Activated naive CD8-positive, alpha-beta T cell treated with anti-CD3 and anti-CD28 coated beads, Interleukin-2, amount 10 ng/mL, durations not matched to agents 7 days and 5 days (primary cell): ENCODE measurements at regions not wholly inside any gene's neighbourhood (a gene's known extent, or its start where the extent isn't known, plus 50 kb on each side); places are given as distances from the start of the nearest gene placed in this dataset.

ENCODE experiments used
- ATAC-seq: fragments of 150-1000 bp; cut with Tn5 transposase; one replicate; pipeline ENCODE4 v1.10.0; 2021; ENCODE audit warnings: low read depth, moderate library complexity
- POLR2A ChIA-PET: fragments of 350-600 bp; sonication (Branson Sonifier 250); formaldehyde crosslinking; loops from one replicate; lab custom pipeline; 2021; ENCODE audit warnings: antibody characterized with exemption; lab: Charles Lee
- DNase-seq: peaks from one replicate; pipeline ENCODE4 v3.0.0; 2021
- H3K27ac Mint-ChIP-seq: one replicate; pipeline ENCODE4 v1.8.0; 2022; ENCODE audit warnings: mild to moderate bottlenecking, mixed read lengths
- H3K27me3 Mint-ChIP-seq: one replicate; pipeline ENCODE4 v1.8.0; 2022; ENCODE audit warnings: mild to moderate bottlenecking, moderate library complexity, mixed read lengths
- H3K36me3 Mint-ChIP-seq: one replicate; pipeline ENCODE4 v1.8.0; 2021; ENCODE audit warnings: mild to moderate bottlenecking, mixed read lengths
- H3K4me1 Mint-ChIP-seq: one replicate; pipeline ENCODE4 v1.8.0; 2021; ENCODE audit warnings: mixed read lengths
- H3K4me3 Mint-ChIP-seq: one replicate; pipeline ENCODE4 v1.8.0; 2022; ENCODE audit warnings: mild to moderate bottlenecking, moderate library complexity, mixed read lengths
- H3K9me3 Mint-ChIP-seq: one replicate; pipeline ENCODE4 v1.8.0; 2021; ENCODE audit warnings: mixed read lengths

DNA sequence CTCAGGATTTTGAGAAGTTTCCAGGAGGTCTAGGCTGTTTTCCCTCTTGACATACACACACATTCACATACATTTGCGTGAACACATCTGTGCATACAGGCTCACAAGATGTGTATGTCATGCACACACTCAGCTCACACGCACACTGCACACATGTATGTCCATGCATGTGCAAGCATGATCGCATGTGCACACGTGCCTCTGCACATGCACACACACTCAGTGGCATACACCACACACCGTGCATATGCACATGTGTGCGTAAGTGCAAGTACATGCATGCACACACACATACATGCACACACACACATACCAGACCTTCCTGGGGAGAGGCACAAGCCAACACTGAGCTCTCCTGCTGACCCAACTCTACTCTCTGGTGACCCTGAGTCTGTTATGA, 171.4 kb downstream of the RBFOX3 start:
- H3K4me3 Mint-ChIP-seq = no peak overlapping the region
- POLR2A ChIA-PET = no interaction called here
- no peaks in the 10 kb centered on the region for H3K9me3 Mint-ChIP-seq
- H3K27me3 Mint-ChIP-seq = no peaks in the 10 kb centered on the region
- H3K36me3 Mint-ChIP-seq = no peaks in the 10 kb centered on the region
- ATAC-seq = no peak
- no peak overlapping the region for H3K27ac Mint-ChIP-seq
- H3K4me1 Mint-ChIP-seq = no peaks in the 10 kb centered on the region
- DNase-seq = no peak

DNA sequence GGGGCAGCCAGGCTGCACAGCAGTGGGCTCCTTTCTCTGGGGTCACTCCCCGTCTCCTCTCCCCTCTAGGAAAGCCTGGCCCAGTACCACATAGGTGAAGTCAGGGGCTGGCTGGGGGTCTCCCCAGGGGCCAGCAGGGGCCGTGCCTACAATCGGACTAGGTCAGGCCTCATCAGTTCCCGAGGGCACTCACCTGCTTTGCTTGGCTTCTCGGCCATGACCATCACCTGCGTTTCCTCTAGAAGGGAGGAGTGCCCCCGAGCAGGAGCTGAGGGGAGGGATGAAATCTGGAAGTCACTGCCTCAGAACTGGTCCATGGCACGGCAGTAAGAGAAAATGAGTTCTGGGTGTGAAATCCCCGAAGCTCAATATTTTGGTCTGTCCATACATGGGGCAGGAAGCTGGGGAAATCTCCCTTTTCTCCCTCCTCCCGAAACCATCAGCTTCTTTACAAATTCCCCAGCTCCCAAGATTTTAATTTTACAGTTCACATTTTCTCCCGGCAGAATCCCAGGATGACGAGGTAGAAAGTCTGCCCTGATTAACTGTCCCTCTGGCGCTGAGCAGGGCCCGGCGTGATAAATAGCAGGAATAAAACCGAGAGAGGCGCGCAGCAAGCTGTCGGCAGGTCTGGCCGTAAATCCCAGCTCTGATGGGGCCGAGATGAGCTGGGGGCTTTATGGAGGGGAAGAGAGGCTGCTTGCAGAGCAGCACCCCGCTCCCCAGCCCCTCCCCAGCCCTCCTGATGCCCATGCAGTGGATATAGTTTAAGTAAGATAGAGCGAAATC, 172.1 kb downstream of the RBFOX3 start:
- Mint-ChIP-seq H3K36me3 (no peaks in the 10 kb centered on the region), H3K27me3 (peaks cover 2% of the 10 kb centered on the region), H3K4me3 (no peak overlapping the region), H3K4me1 (no peaks in the 10 kb centered on the region), H3K27ac (no peak overlapping the region), H3K9me3 (no peaks in the 10 kb centered on the region)
- ATAC-seq = no peak
- POLR2A ChIA-PET = no interaction called here
- no peak for DNase-seq

DNA sequence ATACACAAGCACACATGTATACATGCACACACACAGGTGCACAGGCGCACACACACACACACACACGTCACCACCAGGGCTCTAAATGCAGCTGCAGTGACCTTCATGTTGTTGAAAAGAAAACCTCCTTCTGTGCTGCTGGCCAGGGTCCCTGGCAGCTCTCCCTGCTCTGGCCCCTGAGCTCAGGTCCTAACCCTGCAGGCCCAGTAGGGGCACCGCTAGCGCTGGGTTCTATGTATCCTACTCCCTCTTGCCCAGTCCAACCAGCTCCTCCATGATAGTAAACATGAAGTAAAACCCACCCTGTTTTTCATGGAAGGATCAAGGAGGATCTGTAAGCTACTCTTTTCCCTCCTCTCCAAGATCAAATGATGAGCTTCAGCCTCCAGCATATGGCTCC, 172.8 kb downstream of the RBFOX3 start:
- no peak overlapping the region for H3K4me3 Mint-ChIP-seq
- H3K36me3 Mint-ChIP-seq = no peaks in the 10 kb centered on the region
- H3K27me3 Mint-ChIP-seq = peaks cover 2% of the 10 kb centered on the region
- H3K9me3 Mint-ChIP-seq = no peaks in the 10 kb centered on the region
- H3K4me1 Mint-ChIP-seq = no peaks in the 10 kb centered on the region
- POLR2A ChIA-PET = no interaction called here
- ATAC-seq = no peak
- no peak overlapping the region for H3K27ac Mint-ChIP-seq
- DNase-seq = no peak

DNA sequence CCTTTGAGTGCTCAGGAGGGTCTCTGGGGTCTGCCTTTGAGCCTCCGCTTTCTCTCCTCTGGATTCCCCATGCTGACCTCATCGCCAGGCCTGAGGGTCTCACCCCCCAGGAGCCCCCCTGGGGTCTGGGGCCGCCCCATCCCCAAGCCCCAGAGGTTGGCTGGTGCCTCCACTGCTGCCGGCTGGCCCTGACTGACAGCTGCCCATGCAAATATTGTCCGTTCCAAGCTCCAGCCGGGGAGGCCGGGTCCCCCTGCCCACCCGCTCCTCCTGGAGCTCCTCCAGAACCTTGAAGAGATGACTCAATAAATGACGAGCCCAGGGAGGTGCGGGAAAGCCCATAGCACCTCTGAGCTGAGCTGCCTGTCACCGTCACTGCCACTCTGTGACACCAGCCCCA, 173.8 kb downstream of the RBFOX3 start:
- DNase-seq = no peak
- Mint-ChIP-seq H3K27ac (no peak overlapping the region), H3K9me3 (no peaks in the 10 kb centered on the region), H3K27me3 (peaks cover 2% of the 10 kb centered on the region), H3K4me1 (no peaks in the 10 kb centered on the region), H3K36me3 (no peaks in the 10 kb centered on the region), H3K4me3 (no peak overlapping the region)
- ATAC-seq = no peak
- POLR2A ChIA-PET = no interaction called here

DNA sequence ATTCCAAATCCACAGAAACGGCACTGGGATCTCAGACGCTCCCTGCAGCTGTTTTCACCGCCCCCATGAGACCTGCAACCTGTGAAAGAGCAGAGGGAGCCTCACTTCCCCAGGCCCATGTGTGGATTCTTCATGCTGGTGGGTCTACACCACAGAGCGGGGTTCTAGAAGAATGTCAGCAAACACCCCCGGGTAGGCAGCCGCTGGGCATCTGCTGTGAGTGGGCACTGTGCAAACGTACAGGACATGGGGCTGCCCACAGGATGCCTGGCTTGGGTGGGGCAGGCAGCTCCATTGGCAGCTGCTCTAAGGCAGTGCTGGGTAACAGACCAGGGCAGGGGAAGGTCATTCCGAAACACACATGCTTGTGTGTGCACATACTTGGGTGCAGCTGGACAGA, 174.9 kb downstream of the RBFOX3 start:
- ATAC-seq (no peak), DNase-seq (no peak)
- no peak overlapping the region for H3K4me3 Mint-ChIP-seq
- no peaks in the 10 kb centered on the region for H3K4me1 Mint-ChIP-seq
- no peak overlapping the region for H3K27ac Mint-ChIP-seq
- no peaks in the 10 kb centered on the region for H3K36me3 Mint-ChIP-seq
- POLR2A ChIA-PET = no interaction called here
- peaks cover 2% of the 10 kb centered on the region for H3K27me3 Mint-ChIP-seq
- H3K9me3 Mint-ChIP-seq = no peaks in the 10 kb centered on the region

DNA sequence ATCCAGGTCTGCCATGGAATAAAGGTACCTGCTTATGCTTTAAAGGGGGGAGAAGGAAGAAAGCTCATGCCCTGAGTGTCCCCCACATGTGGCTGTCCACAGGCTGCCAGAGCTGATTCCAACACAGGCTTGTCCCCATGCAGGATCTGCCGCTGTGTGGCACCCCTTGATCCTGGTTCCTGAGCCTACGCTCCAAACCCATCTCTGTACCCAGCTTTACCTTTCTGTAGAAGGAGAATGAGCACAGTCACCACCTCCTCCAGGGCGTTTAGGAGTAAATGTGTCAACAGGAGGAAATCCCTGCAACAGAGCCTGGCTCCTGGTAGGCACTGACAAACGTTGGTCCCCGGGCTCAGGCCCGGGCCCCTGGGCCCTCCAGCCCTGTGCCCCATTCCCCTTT, 175.6 kb downstream of the RBFOX3 start:
- ATAC-seq = no peak
- Mint-ChIP-seq H3K9me3 (no peaks in the 10 kb centered on the region), H3K4me1 (no peaks in the 10 kb centered on the region), H3K36me3 (no peaks in the 10 kb centered on the region), H3K27me3 (peaks cover 4% of the 10 kb centered on the region), H3K27ac (no peak overlapping the region), H3K4me3 (no peak overlapping the region)
- DNase-seq = no peak
- POLR2A ChIA-PET = no interaction called here

DNA sequence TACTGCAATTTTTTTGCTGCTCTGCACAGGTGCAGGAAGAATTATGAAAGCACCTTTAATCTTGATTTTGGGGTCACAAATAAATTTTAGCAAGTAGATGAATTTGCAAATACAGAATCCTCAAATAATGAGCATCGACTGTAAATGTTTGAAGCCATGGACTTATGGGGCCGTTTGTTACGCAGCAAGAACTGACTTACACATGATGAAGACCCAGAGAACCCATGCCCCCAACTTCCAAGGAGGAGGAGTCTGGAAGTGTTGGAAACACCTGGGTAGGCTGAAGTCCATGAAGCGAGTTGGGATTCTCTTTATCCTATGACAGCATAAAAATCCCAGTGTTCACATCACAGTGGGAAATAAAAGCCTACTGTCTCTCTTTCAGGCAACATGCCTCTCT, 176.6 kb downstream of the RBFOX3 start:
- H3K36me3 Mint-ChIP-seq = no peaks in the 10 kb centered on the region

DNA sequence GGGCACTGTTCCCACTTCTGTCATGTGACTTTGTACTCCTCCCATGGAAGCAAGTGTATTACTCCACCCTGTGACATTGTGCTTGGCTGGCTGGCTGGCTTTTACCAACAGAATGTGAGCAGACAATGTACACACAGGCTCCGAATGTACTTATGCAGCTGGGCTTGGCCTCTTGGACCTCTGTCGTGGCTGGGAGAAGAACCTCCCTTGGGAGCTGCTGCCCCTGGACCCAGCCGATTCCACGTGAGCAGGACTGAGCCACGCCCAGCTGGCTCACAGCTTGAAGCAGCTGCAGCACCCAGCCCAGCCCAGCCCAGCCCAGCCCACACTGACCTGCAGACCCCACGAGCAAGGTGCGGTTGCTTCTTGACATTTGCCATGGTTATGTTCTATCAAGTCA, 177.5 kb downstream of the RBFOX3 start:
- H3K4me1 Mint-ChIP-seq = no peaks in the 10 kb centered on the region
- no peak overlapping the region for H3K4me3 Mint-ChIP-seq
- no peaks in the 10 kb centered on the region for H3K9me3 Mint-ChIP-seq
- no peaks in the 10 kb centered on the region for H3K36me3 Mint-ChIP-seq
- no peak for DNase-seq
- H3K27ac Mint-ChIP-seq = no peak overlapping the region
- ATAC-seq = no peak
- POLR2A ChIA-PET = no interaction called here
- peaks cover 4% of the 10 kb centered on the region for H3K27me3 Mint-ChIP-seq

More for the DNA sequence above, 176.6 kb downstream of the RBFOX3 start:
- Mint-ChIP-seq H3K4me3 (no peak overlapping the region), H3K27me3 (peaks cover 4% of the 10 kb centered on the region), H3K4me1 (no peaks in the 10 kb centered on the region), H3K27ac (no peak overlapping the region), H3K9me3 (no peaks in the 10 kb centered on the region)
- no peak for DNase-seq
- POLR2A ChIA-PET = no interaction called here
- no peak for ATAC-seq

DNA sequence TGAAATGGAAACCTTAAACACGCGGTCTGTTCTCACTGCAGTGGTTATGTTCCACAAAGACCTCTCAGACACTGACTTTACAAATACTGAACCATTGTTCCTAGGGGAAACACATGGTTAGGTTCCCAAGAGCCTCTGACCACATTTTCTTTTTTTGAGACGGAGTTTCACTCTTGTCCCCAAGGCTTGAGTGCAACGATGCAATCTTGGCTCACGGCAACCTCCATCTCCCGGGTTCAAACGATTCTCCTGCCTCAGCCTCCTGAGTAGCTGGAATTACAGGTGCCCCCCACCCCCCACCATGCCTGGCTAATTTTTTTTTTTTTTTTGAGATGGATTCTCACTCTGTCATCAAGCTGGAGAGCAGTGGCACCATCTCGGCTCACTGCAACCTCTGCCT, 179.7 kb downstream of the RBFOX3 start:
- Mint-ChIP-seq H3K4me1 (no peaks in the 10 kb centered on the region), H3K36me3 (no peaks in the 10 kb centered on the region), H3K4me3 (no peak overlapping the region), H3K27me3 (peaks cover 4% of the 10 kb centered on the region), H3K27ac (no peak overlapping the region), H3K9me3 (no peaks in the 10 kb centered on the region)
- POLR2A ChIA-PET = no interaction called here
- DNase-seq (no peak), ATAC-seq (no peak)

DNA sequence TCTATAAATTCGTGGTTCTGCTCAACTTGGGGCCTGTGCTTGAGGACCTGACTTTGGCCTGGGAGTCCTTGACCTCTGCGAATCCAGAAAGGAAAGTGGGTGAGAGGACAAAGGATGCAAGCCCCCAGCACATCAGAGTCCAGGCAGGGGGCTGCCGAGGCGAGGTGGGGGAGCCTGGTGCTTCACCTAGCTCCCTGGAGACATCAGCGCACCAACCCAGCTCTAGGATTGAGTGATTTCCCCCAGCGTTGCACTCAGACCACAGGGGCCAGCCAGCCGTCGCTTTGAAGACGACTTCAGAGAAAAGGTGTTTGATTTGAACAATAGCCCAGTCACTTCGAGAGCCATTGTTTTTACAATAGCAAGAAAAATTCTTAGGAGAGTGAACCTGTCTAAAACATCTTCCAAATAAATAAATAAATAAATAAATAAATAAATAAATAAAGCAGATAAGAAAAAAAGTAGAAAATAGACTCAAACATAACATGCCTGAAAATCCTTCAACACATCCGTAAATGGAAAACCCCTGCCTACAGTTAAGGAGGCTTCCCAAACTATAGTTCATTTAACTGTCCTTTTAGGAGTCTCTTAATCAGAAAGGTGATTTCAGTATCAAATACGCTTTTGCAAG, 180.9 kb downstream of the RBFOX3 start:
- H3K9me3 Mint-ChIP-seq = no peaks in the 10 kb centered on the region
- no peak overlapping the region for H3K27ac Mint-ChIP-seq
- DNase-seq (no peak), ATAC-seq (no peak)
- no peaks in the 10 kb centered on the region for H3K36me3 Mint-ChIP-seq
- peaks cover 4% of the 10 kb centered on the region for H3K27me3 Mint-ChIP-seq
- POLR2A ChIA-PET = no interaction called here
- no peak overlapping the region for H3K4me3 Mint-ChIP-seq
- no peaks in the 10 kb centered on the region for H3K4me1 Mint-ChIP-seq

DNA sequence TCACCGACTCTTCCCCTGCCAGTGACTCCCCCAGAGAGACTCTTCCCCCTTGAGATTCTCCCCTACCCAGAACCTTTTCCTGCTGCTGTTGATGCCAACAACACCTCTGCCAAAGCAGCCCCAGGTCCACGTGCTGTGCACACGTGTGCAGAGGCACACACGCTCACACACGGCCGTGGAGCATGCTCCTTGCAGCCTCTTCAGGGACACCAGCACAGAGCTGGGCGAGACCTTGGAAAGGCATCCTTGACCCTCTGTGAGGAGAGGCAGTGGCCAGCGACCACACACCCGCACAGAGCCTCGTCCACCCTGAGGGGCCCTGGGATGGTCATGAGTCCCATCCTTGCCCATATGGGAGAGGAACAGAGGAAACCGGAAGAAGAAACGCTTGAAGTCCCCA, 181.9 kb downstream of the RBFOX3 start:
- ATAC-seq (no peak), DNase-seq (no peak)
- H3K27ac Mint-ChIP-seq = no peak overlapping the region
- no peaks in the 10 kb centered on the region for H3K36me3 Mint-ChIP-seq
- H3K4me3 Mint-ChIP-seq = no peak overlapping the region
- H3K4me1 Mint-ChIP-seq = no peaks in the 10 kb centered on the region
- POLR2A ChIA-PET = no interaction called here
- H3K9me3 Mint-ChIP-seq = no peaks in the 10 kb centered on the region
- peaks cover 4% of the 10 kb centered on the region for H3K27me3 Mint-ChIP-seq

DNA sequence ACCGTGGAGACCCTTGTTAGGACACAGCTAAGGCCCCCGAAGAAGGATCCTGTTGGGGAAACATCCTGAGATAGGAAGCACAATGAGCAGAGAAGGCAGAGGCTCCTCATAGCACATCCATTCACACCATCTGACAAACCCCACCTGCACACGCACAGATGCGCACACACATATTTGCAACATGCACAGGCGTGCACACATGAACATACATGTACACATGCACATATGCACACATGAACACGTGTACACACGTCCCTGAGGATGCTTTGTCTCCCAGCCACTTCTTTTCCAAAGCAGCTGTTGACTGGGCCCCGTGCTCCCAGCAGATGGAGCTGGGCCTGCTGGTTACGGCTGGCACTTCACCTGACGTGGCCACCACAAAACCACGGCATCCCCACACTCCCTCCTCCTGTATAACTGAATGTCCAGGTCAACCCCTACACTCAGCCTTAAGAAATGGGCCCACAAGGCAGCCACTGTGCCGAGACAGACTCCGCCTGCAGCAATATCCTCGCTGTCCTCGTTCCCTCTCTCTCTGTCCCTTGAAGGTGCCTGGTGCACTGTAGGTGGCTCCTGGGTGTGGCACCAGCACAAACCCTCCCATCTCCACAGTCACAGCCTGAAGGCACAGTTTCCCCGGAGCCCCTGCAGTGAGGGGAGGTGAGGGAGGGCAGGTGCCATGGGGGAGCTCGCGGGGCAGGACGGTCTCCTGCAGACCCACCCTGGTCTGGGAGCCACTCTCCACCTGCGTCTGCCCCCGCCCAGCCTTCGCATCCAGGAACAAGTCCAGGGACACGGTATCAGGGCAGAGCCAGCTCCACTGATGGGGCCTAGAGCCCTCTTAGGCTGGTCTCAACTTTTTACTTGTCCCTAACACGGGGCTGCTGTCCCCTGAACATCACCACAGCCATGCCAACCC, 183.0 kb downstream of the RBFOX3 start:
- no peak for DNase-seq
- Mint-ChIP-seq H3K36me3 (no peaks in the 10 kb centered on the region), H3K9me3 (no peaks in the 10 kb centered on the region), H3K4me3 (no peak overlapping the region), H3K27ac (no peak overlapping the region), H3K4me1 (no peaks in the 10 kb centered on the region), H3K27me3 (peaks cover 2% of the 10 kb centered on the region)
- POLR2A ChIA-PET = no interaction called here
- no peak for ATAC-seq

DNA sequence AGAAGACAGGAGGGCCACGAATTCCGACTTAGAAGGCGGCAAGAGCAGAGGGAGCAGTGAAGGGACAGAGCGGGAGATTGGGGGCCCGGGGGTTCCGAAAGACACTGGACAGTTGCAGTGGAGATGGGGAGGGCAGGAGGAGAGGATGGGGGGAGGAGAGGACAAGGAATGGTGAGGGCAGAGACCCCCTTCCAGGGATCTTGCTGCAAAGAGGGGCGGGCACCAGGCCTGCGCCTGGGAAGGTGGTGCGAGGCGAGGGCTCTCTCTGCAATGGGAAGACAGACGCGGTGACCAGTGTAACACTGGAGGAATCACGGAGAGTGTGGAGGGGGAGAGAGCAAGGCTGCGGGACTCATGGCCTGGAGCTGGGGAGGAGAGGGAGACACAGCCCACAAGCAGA, 185.2 kb downstream of the RBFOX3 start:
- Mint-ChIP-seq H3K9me3 (no peaks in the 10 kb centered on the region), H3K27ac (no peak overlapping the region), H3K4me1 (no peaks in the 10 kb centered on the region), H3K27me3 (peaks cover 1% of the 10 kb centered on the region), H3K4me3 (no peak overlapping the region), H3K36me3 (no peaks in the 10 kb centered on the region)
- DNase-seq = no peak
- ATAC-seq = no peak
- POLR2A ChIA-PET = no interaction called here
